GM19463 (cell line): ENCODE measurements at regions not wholly inside any gene's neighbourhood (a gene's known extent, or its start where the extent isn't known, plus 50 kb on each side); places are given as distances from the start of the nearest gene placed in this dataset.
A peak's percentile ranks its signal among the peaks of the same experiment; 100 is the strongest.

ENCODE experiments used
- ATAC-seq: cut with Tn5 transposase; IDR thresholded peaks from one replicate; pipeline ENCODE4 v1.9.1; 2021; ENCODE audit warnings: mild to moderate bottlenecking, moderate library complexity; ENCODE audit not compliant: unreplicated experiment

DNA sequence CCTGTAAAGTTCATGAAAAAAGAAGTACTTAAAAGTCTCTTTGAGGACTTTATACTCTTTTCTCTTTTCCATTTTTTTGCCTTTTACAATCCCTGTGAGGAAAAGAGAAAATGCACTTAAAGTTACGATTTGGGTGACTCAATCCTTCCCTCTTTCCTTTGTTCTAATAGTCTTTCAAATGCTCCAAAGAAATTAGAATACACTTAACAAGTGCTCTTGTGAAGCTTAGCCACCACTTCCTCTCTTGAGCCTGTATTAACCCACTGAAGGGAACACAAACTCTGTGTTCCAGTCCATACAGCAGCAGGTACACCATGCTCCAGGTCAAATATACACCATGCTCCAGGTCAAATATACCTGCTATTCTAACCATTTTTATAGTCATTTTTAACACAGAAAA is 581.1 kb upstream of the MGAT4C start:
- ATAC-seq, result no peak

DNA sequence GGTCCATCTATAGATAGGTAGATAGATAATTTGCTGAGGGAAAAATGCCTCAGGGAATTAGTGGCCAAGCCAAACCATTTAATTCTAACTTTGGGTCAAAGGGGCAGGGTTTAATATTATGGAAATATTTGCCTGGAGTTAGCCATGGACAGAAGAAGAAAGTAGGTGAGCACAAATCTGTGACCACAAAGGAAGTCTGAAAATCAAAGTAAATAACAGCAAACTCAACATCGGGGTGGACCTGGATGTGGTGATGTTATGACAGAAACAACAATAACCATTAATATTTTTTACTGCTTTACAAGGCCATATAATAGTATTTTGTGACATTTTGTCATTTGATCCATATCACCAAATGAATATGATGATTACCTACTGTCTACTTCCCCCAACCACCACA is 578.0 kb upstream of the MGAT4C start:
- ATAC-seq, result no peak

DNA sequence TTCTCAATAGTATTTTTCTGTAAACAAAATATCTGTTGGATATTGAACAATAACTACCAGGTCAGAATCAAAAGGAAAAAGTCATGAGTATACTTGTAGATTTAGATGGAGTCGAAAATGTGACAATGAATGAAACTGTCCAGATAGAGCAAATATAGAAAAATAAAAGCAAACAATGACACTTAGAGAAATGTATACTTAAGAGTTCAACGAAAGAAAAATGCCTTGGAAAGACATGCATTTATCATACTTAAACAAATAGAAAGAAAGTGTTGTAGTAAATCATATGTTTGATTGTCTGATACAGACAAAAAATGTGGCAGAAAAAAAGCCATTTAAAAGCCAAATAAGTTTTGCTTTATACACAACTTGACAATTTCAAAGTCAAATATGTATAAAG is 571.2 kb upstream of the MGAT4C start:
- ATAC-seq, result no peak

DNA sequence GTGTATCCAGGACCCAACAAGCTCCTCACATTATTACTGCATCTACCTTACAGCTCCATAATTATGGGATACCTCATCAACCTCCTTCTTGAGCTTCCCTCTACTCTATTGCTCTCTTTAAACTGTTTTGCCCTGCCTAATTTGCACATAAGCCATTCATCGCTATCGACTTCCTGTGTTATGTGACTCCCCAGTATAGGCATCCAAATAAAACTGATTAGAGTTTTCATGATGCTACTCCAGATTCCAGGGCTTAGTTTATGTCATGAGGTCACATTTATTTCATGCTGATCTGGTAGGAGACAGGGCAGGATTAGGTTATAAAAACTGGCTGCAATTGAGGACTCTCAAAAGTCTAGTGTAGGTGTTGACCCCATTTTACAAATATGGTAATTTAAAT is 569.9 kb upstream of the MGAT4C start:
- ATAC-seq, result no peak

DNA sequence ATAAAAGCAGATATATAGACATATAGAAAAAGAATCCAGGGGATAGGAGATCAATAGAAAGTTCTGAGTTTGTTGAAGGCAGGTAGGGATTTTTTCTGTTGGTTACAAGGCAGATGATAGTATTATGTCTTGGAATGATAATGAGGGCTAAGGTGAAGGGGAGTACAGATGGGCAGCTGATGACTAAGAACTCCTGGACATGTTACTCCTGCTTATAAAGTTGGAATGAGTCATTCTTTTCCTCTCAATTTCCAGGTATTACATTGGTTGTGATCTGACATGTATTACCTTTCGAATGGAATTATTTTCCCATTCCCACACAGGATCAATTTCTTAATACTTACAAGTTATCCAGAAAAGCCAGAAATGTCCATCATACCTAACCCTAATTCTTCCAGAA is 545.2 kb upstream of the MGAT4C start:
- no peak for ATAC-seq

DNA sequence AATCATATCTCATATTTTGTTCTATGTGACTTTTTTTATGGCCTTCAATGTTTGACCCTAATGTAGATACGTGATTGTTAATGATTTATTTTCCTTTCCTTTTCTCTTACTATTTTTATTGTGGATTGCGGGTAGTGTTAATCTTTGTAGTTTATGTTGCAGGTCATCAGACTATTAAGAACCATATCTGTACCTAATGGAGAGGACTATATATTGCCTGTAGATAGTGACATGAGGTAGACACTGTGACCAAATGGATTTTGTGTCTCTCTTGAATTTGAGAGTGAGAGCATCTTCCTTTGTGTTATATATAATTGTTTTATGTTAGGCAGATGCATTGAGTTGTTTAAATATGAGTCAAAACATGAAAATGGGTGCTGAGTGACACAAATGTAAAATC is 543.4 kb upstream of the MGAT4C start:
- ATAC-seq, result no peak

DNA sequence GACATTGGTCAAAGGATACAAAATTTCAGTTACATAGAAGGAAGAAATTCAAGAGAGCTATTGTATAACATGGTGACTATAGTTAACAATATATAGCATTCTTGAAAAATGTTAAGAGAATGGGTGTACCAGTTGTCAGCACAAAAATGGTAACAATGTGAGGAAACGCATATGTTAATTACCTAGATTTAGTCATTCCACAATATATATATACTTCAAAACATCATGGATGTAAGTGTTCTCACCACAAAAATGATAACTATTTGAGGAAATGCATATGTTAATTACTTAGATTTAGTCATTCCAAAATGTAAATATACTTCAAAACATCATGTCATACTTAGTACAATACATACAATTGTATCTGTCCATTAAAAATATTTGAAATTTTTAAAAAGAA is 540.4 kb upstream of the MGAT4C start:
- ATAC-seq, result no peak

DNA sequence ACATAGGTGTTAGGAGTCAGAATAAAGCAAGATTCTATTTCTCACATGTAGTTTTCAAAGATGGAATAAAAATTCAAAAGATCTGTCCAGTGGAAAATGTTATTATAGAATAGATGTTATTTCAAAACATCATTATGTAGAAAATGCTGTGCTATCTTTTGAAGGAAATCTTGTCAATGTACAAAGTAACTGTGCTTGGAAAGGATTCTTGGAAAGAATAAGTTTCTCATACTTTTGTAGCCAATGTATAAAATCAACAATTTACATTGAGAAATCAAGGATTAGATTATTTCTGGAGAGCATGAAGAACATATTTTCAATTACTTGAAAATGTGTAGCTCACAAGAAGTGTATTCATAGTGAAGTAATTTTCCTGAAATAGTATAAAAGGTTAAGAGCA is 532.5 kb upstream of the MGAT4C start:
- no peak for ATAC-seq

DNA sequence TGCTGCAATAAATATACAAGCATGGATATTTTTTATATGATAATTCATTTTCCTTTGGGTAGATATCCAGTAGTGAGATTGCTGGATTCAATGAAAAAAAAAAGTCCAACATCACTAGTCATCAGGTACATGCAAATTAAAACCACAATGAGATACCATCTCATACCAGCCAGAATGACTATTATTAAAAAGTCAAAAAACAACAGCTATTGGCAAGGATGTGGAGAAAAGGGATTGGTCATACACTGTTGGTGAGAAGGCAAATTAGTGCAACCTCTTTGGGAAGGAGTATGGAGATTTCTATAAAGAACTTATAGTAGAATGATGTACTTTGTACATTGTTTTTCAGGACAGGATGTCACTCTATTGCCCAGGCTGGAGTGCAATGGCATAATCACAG is 531.2 kb upstream of the MGAT4C start:
- ATAC-seq, result no peak

DNA sequence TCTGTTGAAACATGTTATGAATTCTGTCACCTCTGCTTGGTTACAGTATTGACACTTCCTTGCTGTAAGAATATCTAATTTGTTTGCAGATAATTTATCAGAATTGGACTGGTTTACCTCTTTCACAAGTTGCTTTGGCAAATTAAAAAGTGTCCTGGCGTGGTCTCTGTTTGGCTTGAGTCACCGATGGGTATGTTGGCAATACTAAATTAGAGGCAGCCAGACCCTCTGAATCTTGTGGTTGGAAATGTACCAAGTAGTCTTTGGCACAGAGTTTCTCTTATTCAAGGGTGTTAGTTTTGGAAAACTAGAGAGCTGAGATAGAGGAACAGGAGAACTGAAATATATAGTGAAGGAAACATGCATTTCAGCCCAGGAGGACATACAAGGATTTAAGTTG is 521.1 kb upstream of the MGAT4C start:
- ATAC-seq, result no peak

DNA sequence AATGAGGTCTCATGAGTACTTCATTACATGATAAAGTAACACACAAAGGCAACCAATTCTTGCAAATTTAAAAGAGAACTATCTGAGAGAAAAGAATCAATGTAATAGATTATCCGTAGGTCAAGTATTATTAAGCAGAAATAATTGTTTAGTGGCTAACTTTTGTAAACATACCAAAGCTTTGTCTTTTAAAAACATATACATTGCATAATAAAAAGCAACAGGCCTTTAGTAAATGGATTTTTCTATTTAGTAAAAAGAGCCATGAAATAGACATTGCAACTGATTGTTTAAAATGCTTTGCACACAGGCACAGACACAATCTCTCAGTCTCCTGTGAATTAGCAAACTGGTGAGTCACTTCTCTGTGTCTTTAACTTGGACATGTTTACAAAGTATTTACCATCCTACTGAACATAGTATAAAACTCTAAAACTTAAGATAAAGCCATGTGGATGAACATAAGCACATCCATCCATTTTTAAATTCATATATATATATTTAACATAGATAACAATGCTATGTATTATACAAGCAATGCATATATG is 518.7 kb upstream of the MGAT4C start:
- ATAC-seq, result no peak

DNA sequence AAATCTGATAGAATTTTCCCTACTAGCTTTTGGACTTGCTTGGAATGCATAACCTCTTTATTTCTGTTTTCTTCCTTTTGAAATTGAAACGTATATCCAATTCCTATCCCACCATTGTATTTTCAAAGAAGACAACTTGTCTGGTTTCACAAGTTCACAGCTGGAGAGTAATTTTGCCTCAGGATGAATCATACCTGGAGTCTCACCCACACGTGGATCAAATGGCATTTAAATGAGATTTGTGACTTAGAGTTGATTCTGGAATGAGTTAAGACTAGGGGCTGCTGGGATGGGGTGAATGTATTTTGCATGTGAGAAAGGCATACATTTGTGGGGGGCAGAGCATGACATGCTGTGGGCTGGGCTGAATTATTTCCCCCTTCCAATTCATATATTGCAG is 516.5 kb upstream of the MGAT4C start:
- ATAC-seq, result no peak

DNA sequence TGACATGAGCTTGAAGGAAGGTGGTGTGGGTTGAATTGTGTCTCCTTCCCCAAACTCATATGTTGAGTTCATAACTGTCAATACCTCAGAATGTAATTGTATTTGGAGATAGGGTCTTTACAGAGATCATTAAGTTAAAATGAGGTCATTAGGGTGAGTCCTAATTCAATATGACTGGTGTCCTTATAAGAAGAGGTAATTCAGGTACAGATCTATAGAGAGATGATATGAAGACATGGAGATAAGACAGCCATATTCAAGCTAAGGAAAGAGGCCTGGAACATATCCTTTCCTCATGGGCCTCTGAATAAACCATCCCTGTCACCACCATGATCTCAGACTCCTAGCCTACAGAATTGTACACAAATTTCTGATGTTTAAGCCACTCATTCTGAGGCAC is 514.7 kb upstream of the MGAT4C start:
- no peak for ATAC-seq

DNA sequence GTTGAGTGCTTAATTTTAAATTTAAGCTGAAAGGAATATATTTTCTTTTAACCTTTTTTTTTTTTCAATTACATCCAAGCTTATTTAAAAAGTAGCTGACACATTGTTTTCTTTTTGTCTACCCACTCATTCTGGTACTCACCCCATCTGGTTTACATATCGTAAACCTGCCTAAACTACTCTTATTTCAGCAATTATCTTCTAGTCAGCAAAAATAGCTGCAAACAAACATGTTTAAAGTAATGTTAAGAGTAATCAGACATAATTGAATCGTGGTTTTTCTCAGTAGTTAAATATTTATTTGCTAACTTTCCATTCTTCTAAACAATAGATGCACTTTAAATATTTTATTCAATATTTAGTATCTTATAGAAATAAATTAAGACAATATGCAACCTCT is 492.7 kb upstream of the MGAT4C start:
- ATAC-seq, result no peak

DNA sequence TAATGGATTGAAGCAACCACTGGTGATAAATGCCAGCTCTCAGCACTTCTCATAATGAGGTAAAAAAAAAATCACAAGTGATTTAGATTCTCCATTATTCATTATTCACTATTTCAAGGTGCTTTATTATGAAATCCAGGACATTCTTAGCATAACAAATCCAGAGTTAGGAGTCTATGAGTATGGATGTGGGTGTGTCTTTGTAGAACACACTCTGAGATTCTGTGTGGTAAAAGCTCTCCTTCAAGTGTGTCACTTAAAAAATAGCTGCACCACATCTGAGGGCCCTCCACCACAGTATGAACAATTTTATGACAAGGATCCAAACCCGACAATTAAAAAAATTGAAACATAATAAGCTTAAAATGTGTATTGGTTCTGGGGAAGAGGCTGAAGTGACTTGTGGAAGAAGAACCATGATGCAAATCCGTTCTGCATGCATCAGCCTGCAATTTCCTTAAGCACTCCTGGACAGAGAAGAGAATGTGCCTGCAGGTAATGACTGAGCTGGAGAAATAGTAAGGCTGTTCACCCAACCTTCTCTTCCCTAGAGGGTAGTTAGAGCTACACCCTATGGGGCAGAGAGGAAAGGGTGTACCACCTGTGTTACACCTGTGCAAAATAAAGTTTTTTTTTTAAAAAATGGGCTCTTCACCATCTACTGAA is 488.5 kb upstream of the MGAT4C start:
- no peak for ATAC-seq

DNA sequence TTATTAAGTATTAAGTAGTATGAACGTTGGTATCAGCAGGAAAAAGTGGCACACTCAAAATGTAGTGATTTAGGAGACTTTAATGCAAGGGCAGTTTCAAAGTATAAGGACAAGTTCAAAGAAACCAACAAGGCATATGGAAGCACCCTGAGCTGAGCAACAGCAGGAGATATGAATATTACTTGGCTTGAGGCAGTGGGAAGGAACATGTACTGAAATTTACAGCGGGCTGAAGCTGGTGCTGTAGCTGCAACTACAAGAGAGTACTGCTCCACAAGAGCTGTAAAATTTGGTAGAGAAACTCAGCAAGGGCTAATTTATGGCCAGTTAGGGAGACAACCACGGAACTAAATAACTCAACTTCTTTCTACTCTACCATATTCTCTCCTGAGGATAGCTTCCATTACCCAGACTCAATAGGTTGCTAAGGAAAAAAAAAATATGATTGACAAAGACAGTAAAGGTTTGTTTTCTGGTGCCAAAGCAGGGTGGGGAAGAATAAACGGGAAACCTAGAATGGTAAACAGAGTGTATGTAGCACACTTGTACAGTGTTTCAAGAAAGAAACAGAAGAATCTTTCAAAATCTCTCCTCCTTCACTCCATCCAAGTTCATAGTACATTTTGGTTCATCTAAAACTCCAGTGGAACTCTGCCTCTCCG is 487.8 kb upstream of the MGAT4C start:
- ATAC-seq, result no peak

DNA sequence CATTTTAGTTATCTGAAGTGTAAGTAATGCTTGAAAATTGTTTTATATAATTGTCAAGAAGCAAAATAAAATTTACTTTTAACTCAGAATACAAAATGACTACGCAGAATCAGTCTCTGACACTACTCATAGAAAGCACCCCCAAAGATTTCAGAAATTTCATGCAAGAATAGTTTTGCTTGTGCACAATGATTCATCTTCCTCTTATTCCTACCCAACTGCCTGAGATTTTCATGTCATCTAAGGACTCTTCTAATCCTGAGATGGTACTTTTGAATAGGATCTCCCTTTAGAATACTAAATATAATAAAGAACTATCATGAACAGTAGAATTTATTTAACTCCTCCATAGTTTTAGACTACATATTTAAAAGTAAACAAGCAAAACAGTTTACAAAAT is 485.3 kb upstream of the MGAT4C start:
- ATAC-seq, result no peak

DNA sequence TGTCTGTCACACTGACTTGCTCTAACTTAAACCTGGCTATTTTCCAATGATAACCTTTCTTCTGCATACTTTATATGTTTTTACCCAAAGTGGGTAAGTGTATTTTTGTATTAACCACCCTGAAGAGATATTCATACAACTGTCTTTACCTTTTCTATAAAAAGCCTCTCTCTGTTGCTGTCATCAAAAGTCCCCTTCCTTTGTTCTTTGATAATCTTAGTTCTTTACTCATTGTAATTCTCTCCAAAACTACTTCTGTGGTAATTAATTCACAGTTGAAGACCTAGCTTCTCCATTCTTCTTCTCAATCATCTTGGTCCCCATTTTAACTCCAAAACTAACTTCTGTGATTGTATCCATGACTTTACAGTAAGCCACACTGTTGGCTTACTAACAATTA is 479.7 kb upstream of the MGAT4C start:
- peak; percentile 62 for ATAC-seq

DNA sequence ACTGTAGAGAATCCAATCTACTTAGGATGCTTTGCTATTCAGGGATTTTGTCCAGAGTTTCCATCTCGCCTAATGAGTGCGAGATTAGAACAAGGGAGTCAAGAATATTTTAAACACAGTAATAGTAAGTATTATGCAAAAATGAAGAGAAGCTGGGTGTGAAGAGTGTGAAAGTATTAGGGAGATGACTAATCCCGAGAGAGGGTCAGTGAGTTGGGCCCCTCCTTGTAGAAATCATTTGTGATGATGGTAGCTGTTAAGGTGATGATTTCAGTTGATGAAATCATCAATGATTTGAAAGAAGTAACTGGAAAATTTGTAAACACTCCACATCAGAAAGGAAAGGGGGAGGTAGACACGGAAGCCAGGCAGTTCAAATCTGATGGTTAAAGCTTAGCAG is 478.9 kb upstream of the MGAT4C start:
- ATAC-seq, result peak; percentile 48

DNA sequence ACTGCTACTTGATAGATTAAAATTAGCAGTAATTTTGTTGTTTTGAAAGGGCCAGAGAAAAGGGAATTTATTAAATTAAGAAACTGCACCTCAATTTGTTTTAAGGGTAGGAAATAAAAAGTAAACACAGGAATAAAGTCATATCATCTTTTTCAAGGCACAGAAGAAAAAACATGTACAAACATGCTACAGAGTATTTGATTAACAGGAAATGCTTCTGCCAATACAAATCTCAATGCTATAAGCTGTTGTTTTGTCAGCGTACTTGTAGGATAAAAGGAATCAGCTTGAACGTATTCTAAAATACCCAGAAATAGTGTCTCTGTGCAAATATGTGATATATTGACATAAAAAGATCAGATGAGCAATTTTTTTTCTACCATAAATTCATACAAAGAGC is 474.0 kb upstream of the MGAT4C start:
- no peak for ATAC-seq

DNA sequence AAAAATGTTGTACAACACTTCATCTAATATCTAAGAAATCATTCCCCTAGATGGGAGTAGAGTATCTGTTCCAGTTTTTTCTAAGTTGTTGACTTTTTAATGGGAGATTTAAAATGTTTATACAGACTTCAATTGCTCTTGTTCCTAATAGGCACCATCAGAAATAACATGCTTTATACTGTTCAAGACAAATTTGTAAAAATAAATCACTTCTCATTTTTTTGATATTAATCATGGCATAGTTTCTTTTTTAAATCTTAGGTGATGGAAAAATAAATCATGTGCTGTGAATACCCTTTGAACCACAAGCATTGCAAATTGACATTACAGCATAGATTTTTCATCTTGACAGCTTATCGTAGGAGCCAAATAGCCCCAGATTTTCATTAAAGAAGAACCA is 473.5 kb upstream of the MGAT4C start:
- no peak for ATAC-seq

DNA sequence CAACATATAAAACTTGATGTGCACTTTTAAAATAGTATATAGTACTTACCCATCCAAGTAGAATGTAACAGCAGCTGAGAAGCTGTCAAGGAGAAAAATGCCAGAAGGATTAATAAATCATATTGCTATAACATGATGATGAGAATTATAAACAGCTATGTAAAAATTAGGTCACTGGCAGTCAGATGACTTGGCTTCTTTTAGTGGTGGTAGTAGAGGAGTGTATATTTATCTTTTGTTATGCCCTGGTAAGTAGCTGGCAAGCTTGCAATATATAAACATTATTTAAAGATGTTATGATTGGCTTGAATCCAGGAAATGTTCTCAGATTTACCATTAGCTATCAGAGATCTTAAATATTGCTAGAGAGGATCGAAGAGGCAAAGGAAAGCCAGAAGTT is 471.0 kb upstream of the MGAT4C start:
- no peak for ATAC-seq

DNA sequence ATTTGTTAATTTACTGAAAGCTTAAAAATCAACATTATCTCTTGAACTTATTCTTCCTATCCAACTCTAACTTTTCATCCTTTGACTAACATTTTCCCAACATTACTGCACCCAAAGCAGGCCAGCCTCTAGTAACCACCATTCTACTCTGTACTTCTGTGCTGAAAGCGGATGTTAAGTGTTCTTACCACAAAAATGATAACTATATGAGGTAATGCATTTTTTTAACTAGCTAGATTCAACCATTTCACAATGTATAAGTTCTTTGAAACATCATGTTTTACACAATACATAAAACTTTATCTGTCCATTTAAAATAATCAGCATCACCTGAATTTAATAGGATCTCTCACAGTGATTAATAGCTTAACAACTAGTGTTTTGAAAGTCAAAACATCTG is 468.5 kb upstream of the MGAT4C start:
- ATAC-seq, result no peak
